Stimulated activated CD4-positive, alpha-beta T cell treated with anti-CD3 and anti-CD28 coated beads, Interleukin-4, amount 100 ng/mL, for 1 hour (primary cell): ENCODE measurements at regions not wholly inside any gene's neighbourhood (a gene's known extent, or its start where the extent isn't known, plus 50 kb on each side); places are given as distances from the start of the nearest gene placed in this dataset.

Experiments used
- DNase-seq: peaks from one replicate; pipeline ENCODE4 v3.0.0-alpha.2; 2020

DNA sequence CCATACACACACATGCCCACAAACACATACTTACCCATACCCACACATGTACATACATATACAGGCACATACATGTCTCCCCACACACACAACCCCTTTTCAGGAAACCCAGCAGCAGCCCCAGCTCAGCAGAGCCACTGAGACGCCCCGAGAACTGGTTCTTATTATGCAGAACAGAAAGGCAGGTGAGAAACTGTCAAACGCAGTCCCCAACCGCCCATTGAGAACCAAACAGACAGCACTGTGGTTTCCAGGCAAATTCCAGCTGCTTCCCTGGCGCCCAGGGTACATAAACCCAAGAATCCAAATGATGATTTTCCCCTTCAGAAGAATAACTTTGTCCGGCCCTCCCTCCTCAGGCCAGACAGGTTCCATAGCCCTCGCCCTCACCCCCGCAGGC lies 366.6 kb upstream of the ZMIZ1 start:
- no peak for DNase-seq

DNA sequence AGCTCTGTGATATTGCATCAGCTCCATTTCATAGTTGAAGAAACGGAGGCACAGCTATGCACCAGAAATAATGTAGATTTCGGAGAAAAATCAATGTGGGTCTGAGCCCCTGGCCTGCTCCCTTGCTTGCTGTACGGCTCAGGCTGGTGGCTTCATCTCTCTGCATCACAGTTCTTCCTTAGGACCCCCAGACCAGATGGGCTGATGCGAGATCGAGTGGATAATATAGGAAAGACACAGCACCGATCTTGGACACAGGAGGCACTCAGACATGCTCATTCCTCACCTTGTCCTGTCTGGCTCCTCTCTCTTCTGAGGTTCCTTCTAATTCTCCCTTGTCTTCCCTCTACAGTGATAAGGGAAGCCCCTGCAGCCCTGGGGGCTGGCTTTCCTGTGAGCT lies 365.9 kb upstream of the ZMIZ1 start:
- no peak for DNase-seq

DNA sequence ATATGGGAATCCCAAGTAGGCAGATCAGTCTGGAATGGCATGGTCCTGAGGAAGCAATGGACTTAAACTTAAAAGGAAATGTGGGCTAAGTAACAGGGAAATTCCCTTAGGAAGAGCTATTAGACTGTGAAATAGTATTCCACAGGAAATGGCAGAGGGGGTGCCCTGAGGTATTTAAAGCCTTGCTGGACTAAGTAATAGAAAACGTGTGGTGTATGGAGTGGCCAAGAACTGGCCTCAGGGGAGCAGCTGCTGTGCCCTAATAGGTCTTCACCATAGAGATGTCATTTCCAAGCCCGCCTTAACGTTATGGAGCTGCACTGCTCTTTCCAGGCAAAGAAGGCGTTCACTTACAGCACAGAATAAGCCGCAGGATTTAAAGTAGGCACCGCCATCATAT lies 365.2 kb upstream of the ZMIZ1 start:
- no peak for DNase-seq

DNA sequence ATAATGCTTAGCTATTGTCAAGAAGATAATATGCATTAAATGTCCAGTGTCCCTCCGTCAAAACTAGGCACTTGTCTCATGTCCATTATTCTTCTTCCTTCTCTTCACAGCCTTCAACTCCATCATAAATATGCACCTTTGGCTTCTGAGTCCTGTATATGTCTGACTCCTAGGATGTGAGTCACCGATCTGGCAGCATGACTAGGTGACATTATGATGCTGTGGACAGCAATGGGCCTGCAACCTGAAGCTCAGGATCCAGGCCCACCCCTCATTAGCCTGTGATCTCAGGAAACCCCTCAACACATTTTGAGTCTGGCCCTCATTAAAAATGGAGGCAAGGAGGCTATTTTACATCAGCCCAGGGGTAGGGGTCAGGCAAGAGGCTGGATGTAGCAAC lies 362.5 kb upstream of the ZMIZ1 start:
- no peak for DNase-seq

DNA sequence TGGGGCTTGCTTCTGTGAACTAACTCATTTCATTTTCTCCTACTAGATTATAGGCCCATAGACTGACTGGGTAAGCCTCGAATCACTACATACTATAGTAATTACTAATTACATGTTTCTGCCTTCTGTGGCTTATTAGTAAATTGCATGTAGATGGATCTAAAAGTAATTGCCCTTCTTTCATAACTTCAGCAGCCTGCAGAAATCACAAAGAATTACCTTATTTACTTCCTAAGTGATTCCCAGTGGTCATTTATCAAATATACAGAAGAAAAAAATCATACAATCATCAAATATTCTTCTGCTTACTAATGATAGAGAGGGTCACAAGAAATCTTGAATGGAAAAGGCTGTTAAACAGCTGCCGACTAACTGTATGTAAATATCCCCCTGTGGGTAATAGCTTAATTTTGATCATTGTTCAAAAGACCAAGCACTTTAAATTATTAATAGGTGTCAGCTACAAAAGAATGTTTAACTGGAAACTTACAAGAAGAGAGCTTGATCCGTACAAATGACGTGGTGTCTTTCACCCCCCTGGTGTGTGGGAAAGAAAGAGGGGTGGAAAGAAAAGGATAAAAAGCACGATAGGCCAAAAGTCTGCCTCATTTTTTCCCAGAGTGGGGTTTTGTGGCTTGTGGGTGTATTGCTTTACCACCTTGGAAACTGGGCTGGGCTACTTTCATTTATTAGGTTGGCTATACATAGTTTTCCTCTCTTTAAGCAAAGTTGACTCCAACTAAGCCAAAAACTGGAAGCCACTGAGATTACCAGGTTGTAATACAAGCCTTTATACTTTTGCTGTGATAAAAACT lies 361.8 kb upstream of the ZMIZ1 start:
- DNase-seq: no peak

DNA sequence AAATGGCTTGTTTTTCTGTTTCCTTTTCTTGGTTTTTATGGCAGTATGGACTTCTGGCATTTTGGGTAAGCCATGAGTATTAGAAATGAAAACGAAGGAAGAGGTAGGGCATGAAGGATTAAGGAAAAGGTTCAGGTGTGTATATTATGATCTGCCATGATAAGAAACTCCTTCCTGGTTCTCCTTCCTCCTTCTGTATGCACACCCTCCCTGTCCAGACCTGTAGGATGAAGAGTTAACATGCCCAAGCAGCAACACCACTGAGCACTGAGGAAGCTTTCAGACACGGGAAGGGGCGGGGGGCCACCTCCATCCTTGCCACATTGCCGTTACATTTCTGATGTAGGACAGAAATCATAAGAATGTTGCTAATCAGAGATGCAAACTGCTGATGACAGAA lies 361.0 kb upstream of the ZMIZ1 start:
- no peak for DNase-seq

DNA sequence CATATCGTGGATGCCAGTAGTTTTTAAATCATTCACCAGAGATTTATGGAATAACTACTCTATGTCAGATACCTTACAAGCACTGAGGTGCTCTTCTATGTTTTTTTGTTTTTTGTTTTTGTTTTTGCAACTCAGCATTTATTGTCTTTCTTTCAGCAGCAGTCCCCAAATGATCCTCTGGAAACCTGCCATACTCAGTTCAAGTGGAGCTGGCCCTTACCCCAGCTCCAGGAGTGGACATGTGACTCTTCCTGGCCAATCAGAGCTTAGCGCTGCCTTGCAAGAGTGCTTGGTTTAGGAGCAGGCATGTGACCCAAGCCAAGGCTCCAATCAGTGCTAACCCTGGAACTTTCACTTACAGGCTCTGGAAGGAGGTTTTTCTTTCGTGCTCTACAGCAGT lies 356.6 kb upstream of the ZMIZ1 start:
- DNase-seq: no peak

DNA sequence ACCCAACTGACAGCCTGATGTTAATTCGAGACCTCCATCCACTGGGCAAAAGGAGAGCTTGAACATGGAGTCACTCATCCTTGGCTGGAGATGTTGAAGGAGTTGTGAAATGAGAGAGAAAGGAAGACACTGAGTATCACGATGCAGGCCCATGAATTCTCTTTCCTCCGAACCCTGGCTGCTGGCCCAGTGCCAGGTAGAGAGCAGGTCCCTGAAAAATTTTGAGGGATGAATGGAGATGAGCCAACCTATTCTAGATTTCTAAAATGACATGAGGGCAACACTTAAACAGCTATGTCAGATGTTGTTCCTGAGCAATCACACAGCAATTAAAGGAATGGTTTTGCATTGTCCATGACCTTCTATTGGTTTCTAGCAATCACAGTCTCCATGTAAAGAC lies 355.1 kb upstream of the ZMIZ1 start:
- no peak for DNase-seq

DNA sequence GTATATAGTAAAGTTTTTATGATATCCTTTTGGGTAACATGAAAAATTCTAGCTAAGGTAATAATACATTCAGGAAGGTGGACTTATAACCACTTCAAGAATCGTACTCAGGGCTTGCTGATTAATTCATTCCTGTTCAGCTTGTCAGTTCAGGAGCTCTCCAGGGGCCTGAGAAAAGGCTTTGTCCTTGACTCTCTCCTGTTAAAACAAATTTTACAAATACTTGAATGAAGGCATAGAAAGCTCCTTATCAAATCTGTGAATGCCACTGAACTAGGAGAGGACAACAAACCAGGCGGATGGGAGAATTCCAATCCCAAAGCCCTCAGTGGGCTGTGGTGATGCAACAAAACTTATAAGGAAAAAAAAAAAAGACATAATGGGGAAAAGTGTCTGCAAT lies 354.5 kb upstream of the ZMIZ1 start:
- DNase-seq: no peak

DNA sequence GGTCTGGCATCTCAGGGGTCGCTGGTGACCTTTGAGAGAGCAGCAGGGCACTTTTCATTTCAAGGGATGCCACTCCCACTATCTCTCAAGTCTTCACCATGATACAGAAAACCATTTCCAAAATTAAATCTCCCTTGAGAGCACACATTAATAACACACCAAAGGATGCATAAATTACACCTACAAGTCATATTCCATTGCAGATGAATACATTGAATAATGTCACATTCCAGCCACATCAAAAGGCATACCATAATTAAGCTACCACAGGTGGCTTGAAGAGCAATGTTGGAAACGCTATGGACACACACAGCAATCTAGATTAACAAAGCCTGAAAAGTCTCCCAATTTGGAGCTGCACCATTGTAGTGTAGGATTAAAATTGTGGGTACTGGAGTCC lies 353.3 kb upstream of the ZMIZ1 start:
- no peak for DNase-seq

DNA sequence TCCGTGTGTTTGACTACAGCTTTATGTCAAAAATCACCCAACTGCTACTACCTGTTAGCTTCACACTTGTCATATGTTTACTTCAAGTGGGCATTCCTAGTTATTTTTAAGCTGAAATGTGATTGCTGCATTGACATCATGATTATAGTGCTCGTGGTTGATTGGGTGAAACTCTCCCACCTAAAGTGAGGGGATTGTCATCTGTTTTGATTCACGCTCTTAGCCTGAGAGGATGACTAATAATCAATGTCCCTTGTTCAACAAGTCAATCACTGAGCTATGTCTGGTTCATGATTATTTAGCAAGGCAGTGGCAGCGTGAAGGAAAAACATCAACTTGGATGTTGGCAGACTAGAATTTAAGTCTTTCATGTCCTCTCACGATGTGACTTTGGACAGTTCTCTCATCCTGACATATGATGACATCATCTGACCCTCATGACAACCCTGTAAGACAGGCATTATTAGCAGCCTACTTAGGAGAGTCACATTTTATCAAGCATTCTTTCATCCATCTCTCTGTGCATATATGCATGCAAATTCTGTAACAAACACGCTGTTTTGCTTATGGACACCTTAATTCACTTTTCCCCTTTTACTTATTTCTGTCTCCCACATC lies 352.6 kb upstream of the ZMIZ1 start:
- no peak for DNase-seq

DNA sequence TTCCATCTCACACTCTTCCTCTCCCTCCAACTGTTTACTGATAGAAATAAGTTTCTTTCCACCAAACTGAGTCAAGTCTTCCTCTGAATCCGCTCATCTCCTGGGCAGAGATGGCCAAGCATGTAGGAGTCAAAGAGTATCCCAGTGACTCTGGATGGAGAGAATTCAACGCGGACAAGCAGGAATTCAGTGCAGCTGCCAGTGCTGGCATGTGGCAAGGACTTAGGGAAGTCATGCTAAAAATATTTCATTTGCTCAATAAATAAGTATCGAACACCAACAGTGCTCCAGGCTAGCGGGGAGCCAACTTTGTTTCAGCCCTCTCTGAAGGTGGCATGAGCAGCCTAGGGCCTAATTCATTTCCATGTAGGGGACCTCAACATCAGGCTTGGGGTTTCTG lies 351.6 kb upstream of the ZMIZ1 start:
- DNase-seq: no peak

DNA sequence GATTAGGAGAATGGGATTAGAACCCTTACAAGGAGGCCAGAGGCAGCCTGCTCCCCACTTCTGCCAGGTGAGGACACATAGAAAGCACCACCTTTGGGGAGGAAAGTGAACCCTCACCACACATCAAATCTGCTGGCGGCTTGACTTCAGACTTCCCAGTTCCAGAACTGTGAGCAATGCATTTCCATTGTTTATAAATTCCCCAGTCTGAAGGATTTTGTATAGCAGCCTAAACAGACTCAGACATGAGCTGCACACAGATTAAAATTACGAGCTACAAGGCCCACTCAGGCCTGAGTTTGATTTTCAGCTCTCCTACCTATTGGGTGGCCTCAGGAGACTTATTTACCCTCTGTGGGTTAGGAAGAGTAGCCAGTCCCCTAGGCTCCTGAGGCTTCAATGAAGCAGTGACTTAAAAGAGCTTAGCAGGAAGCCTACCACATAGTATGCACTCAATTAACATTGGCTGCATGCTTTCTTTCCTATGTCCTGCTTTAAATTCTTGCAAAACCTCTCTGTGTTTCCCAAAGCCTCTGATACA lies 350.7 kb upstream of the ZMIZ1 start:
- no peak for DNase-seq

DNA sequence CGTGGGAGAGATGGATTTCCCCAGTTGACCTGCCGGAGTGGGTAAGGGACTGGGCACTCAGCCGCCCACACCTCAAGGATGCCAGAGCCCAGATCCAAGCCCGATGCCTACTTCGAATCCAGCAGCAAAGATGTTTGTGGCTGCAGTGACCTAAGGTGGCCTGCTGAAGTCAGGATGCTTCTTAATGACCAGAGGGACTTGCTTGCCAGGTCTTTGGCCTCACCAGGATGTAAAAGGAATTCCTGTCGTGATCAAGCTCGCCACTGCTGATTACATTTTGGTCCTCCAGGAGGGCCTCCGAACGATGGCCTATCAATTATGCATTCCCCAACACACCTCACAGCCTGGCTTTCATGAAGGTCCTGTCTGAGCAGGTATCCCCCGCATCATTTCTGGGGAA lies 349.5 kb upstream of the ZMIZ1 start:
- no peak for DNase-seq

DNA sequence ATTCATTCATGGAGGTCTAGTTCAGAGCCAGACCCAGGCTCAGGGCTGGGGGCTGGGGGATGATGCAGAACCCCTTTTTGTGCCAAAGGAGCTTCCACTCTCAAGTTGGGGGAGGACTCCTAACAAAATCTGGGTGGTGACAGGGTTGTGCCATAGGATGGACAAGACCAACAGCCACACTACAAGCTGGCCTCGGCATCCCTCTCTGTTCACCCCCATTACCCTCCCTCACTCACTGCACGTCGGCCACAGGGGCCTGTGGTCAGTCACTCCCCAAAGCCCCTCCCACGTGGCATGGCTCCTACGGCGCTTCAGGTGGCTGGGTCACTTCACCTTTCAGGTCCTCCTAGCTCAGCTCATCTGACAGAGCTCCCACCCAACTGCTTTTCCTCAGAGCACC lies 348.7 kb upstream of the ZMIZ1 start:
- no peak for DNase-seq

DNA sequence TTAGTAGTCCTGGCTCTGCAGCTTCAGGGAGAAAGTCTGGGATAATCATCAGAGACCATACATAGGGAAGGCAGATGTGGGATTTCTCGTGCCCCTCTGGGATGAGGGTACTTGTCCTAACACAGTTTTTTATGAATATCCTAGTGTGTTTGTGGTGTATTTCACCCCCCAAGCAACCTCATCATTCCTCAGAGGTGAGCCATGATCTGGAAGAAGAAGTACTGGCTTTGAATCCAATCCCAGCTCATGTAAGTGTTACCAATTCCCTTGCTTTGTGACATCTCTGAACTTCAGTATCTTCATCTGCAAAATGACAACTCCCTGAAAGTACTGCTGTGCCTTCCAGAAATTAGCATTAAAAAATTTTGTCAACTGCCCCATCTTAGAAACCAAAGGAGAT lies 347.5 kb upstream of the ZMIZ1 start:
- DNase-seq: no peak

DNA sequence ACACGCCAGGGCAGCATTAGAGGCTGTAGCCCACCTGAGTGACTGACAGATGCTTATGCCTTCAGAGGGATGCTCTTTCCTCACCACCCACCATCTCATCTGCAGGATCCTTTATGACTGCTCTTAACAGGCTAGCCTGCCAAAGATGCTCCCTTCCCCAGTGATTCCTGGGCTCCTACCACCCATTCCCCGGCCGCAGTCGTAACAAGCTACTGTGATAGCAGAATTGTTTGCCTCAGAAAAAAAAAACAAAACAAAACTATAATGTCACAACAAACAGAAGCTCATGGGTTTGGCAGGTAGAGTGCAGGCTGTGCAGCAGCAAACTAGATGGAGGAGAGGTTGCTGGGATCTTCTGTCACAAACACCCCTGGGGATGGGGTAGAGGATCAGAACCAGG lies 343.9 kb upstream of the ZMIZ1 start:
- DNase-seq: no peak

DNA sequence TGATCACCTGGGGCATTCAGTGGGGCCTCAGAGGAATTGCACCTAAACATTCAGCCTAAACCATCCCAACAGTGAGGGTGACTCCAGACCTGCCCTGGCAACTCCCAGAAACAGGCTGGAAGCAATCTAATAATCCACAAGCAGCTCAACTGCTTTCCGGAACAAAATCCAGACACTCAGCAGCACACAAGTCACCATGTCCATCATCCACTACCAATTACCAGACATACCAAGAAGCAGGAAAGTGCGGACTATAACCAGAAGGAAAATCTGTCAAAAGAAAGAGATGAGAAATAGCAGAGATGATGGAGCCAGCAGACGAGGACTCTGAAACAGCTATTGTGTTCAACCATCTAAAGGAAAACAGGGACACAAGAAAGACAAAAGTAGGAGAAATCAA lies 342.6 kb upstream of the ZMIZ1 start:
- no peak for DNase-seq

DNA sequence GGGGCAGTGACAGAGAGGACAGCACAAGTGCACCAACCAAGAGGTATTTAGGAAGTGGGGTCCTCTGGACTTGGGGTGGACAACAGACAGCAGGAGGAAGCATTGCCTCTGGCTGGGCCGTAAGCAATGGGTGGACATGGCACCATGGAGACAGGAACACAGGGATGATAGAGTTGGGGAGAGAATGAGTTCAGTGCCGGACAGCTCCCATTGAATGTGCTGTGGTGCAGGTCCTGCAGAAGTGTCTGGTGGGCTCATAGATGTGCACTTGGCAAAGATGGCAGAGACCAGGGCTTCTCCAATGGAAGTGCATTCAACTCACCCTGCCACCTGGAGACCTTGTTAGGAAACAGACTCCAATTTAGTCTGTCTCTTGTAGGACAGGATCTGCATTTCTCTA lies 341.5 kb upstream of the ZMIZ1 start:
- no peak for DNase-seq

DNA sequence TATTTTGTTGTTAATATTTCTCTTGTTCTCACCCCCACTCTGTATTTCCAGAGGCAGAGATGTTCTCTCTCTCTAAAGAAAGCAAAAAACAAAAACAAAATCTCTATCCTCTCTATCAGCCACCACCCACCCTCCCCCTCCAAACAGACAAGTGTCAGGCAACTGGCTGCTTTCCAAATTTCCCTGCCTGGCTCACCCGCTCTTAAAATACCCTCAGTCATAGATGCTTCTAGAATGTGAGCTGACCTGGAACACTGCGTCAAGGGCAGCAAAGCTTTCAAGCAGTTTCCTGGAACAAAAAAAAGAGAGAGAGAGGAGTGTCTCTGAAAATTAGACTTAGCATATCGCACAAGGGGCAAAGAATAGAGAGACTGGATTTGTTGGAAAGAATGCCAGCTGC lies 341.0 kb upstream of the ZMIZ1 start:
- no peak for DNase-seq

DNA sequence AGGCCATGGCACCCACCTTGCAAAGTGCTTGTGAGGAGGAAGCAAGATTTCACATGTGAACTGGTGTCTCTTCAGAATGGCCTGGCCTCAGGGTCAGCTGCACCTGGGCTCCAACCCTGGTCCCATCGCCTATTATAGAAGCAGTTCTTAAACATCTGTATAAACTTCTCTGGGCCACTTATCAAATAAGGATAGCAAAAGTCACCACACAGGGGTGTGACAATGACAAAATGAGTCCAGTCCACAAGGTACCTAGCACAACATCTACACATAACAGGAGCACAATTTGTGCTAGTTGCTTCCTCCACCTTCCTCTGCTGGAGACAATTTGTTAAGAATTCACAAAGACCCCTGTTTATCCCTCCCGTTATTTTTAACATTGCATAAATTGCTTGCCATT lies 340.6 kb upstream of the ZMIZ1 start:
- DNase-seq: no peak

DNA sequence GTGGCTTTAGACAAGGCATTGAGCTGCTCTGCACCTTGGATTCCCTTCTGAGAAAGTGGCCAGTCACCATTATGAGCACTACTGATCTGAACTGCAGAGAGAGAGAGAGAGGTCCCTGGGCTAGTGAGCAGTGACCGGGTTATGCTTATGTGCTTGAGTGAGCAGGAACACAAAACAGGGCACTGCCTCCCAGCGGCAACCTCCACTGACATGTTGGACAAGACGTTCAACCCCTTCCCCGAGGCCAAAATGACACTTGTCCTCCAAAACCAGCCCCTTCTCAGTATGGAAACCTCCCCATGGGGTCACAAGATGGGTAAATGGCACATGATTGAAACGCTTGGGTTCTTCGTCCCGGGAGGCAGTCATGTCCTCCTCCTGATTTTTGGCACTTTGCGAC lies 339.4 kb upstream of the ZMIZ1 start:
- DNase-seq: no peak

DNA sequence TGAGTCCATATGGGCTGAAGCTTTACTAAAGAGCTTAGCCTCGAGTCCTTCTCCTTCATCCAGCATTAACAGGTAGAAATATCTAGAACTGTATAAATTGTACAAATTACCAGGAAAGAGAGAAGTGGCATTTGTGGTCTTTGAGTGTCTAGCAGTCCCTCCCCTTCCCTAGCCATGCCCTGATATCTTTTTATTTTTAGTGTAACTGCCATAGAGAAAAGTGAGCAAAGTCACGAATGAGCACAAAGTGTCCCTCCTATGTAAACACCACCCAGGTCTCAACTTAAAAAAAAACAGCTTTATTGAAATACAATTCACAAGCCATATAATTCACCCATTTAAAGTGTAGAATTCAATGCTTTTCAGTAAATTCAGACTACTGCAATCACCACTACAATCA lies 339.0 kb upstream of the ZMIZ1 start:
- no peak for DNase-seq

DNA sequence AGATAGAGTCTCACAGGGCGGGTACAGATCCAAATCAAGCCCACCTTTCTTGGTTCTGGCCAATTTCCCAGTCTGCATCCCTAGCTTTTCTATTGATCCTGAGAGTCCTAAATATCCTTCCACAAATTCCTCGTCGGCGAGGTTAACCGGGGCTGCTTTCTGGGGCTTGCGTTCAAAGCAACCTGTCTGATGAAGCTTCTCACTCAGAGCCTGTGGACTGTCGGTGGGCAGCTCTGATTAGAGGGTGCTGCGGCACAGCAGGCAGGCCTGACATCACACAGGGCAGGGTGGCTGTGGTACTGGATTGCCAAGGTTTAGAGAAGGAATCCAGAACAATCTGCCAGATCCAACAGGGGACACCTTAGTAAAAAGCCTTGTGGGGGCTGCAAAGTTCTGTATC lies 338.0 kb upstream of the ZMIZ1 start:
- DNase-seq: no peak

DNA sequence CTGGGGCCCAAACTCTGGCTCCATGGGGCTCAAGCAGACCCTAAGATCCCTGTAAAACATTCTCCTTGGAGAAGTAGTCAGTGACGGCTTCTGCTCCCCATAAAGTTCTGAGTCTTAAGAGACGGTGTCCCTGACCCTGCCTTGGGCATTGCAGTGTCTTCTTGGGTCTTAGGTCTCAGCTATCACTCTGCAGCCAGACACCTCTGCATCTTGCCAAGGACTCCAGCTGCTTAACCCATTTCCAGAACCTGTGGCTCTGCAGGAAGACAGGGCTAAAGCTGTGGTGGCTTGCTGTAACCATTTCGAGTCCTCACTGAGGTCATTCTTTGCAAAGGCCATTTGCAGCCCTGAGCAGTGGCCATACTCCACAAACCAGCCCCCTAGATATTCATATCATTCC lies 337.1 kb upstream of the ZMIZ1 start:
- DNase-seq: no peak
